ENCODE measurements at regions not wholly inside any gene's neighbourhood (a gene's known extent, or its start where the extent isn't known, plus 50 kb on each side); places are given as distances from the start of the nearest gene placed in this dataset.

DNA sequence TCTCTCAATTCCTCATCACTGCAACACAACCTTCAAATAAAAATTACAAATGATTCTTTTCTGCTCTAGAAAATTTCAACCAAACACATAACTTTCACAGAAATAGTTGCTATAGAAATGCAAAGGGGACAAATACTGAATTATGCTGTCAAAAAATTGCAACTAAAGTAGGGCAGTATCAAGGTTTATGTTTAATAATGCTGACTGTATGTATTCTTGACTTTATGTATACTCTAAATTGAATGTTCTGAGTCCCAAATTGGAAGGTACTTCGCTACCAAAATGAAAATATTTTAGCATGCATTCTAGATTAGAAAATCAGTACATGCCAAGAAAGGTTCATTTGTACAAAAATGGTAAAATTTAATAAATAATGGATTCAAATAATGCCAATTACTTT is 237.3 kb upstream of the TET2 start:
- TF ChIP-seq, protein P1, sequence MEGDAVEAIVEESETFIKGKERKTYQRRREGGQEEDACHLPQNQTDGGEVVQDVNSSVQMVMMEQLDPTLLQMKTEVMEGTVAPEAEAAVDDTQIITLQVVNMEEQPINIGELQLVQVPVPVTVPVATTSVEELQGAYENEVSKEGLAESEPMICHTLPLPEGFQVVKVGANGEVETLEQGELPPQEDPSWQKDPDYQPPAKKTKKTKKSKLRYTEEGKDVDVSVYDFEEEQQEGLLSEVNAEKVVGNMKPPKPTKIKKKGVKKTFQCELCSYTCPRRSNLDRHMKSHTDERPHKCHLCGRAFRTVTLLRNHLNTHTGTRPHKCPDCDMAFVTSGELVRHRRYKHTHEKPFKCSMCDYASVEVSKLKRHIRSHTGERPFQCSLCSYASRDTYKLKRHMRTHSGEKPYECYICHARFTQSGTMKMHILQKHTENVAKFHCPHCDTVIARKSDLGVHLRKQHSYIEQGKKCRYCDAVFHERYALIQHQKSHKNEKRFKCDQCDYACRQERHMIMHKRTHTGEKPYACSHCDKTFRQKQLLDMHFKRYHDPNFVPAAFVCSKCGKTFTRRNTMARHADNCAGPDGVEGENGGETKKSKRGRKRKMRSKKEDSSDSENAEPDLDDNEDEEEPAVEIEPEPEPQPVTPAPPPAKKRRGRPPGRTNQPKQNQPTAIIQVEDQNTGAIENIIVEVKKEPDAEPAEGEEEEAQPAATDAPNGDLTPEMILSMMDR (IDR thresholded peaks at IDR 0.05; ENCODE audit: low read length), result no peak
- TF ChIP-seq EZH2 (IDR thresholded peaks at IDR 0.05; ENCODE audit: borderline replicate concordance, low read length), result no peak
